AG09319 (cell line): ENCODE measurements at regions not wholly inside any gene's neighbourhood (a gene's known extent, or its start where the extent isn't known, plus 50 kb on each side); places are given as distances from the start of the nearest gene placed in this dataset.

Experiments used
- DNase-seq: peaks from one replicate; pipeline ENCODE4 v3.0.0-alpha.2; 2010; ENCODE audit warnings: low read depth; ENCODE audit errors: extremely low read depth
- CTCF ChIP-seq: IDR thresholded peaks from 2 replicates; pipeline ENCODE4 v1.5.1; 2011; ENCODE audit warnings: low read depth, mild to moderate bottlenecking, inconsistent platforms, low read length, moderate library complexity

GRCh38 chr2:81942876-81943275 is 1638.3 kb upstream of the LRRTM1 start:
- no peak for TF ChIP-seq CTCF
- no peak for DNase-seq

DNA sequence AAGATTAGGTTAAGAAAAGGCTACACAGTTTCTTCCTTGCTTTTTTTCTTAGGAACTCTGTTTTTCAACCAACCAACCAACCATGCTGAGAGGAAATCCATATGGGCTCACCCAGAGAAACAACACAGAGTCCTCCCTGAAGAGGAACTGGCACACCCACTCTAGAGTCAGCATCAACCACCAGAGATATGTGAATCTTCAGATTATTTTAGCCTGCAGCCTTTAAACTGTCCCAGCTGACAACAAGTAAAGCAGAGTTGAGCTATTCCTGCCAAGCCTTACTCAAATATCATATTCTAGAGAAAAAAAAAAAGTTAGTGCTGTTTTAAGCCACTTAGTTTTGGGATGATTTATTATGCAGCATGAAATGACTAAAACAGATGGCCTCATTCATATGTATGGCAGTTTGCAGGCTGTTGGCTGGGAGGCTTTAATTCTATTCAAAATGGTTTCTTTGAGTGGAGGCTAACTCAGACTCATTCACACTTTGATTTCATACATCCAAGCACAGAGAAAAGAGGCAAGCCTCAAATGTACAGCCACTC is 1637.7 kb upstream of the LRRTM1 start:
- DNase-seq: no peak
- TF ChIP-seq CTCF: no peak

DNA sequence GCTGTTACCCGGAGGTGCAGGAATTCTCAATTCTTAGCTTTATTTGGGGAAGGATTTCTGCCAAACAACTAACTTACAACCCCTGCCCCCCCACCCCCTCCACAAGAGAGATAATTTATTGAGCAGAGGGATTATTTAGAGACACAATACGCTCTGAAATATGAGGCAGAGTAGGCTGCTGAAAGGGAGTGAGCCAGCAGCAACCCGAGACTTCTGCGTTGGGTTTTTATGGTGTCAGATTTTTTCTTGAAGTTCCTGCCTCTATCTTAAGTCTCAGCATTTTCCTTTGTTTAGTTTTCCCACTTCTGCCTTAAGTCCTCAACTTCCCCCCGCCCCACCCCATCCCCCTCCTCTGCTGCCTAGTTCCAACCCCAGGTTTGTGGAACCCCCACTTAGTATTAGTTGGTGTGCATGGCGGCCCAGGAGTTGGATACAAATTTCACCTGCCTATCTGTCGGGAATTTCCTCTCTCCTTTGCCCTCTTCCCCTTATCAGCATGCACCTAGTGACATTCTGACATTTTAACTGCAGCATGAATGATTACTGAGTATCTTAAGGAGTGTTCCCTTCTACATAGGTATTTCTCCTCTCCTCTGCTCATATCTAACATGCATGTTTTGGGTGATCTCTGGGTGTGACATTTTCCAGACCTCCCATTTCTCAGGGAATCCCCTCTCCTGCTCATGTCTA is 1635.9 kb upstream of the LRRTM1 start:
- no peak for DNase-seq

DNA sequence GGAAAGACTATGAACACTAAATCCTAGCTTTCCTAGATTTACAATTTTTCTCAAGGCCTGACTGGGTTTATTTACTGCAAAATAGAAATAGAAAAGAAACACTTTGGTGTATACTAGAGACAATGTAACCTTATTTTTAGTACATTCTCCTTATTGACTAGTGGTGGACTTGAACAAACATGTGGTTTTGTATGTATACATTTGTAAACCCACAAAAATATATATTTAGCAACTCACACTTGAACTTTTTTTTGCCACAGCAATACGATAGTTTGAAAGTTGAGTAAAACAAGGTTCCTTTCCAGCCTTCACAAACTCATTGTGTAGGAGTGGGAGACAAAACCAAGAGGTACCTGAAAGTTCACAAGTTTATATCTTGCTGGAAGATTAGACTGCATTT is 1633.4 kb upstream of the LRRTM1 start:
- TF ChIP-seq CTCF: no peak
- no peak for DNase-seq

More for the DNA sequence above, 1635.9 kb upstream of the LRRTM1 start:
- no peak for TF ChIP-seq CTCF

- TF ChIP-seq CTCF: no peak
- DNase-seq: no peak
These were observed 1599.0 kb upstream of the LRRTM1 start for GRCh38 chr2:81903534-81903933.

- DNase-seq: no peak
- no peak for TF ChIP-seq CTCF
These were observed 1596.5 kb upstream of the LRRTM1 start for GRCh38 chr2:81901017-81901416.

DNA sequence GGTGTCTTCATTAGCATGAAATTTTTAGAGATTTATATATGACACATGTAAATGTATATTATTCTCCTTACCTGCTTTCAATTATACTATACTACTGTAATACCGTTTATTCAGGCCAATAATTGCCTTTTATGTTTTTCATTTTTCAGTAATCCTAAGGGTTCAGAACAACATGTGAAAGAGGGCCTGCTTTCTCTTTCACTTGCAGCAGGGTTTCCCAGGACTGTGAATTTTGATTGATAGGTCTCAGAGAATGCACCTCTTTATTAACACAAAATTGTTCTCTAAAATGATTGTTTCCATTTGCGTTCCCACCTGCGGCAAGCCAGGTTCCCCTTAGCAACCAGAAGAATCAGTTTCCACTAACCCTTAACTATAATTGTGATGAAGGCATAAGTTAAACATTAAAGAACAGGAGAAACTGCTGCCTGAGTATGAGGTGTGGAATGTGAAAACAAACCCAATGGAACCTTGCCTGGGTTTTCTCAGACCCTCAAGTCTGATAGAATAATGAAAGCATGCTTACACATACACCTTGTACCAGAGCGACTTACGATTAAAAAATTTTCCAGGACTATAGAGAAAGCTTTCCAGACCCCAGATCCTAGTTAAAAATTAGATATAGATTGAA is 1591.2 kb upstream of the LRRTM1 start:
- no peak for DNase-seq
- no peak for TF ChIP-seq CTCF
